Activated CD8-positive, alpha-beta T cell treated with anti-CD3 and anti-CD28 coated beads for 36 hours (primary cell): ENCODE measurements at regions not wholly inside any gene's neighbourhood (a gene's known extent, or its start where the extent isn't known, plus 50 kb on each side); places are given as distances from the start of the nearest gene placed in this dataset.

Experiments
- ATAC-seq: fragments of 200-7000 bp; cut with Tn5 transposase; one replicate; pipeline ENCODE4 v1.10.0; 2021; ENCODE audit warnings: mild to moderate bottlenecking, moderate library complexity
- CTCF ChIA-PET: fragments of 350-600 bp; sonication (Branson Sonifier 250); formaldehyde crosslinking; loops from one replicate; lab custom pipeline; 2021; ENCODE audit warnings: antibody characterized with exemption; lab: Charles Lee
- POLR2A ChIA-PET: fragments of 350-600 bp; sonication (Branson Sonifier 250); formaldehyde crosslinking; loops from one replicate; lab custom pipeline; 2021; ENCODE audit warnings: antibody characterized with exemption; lab: Charles Lee
- DNase-seq: peaks from one replicate; pipeline ENCODE4 v3.0.0-alpha.2; 2020
- H3K27ac Mint-ChIP-seq: one replicate; pipeline ENCODE4 v1.8.0; 2021; ENCODE audit warnings: mild to moderate bottlenecking, mixed read lengths
- H3K27me3 Mint-ChIP-seq: one replicate; pipeline ENCODE4 v1.8.0; 2021; ENCODE audit warnings: mixed read lengths
- H3K36me3 Mint-ChIP-seq: one replicate; pipeline ENCODE4 v1.8.0; 2021; ENCODE audit warnings: low read depth, mixed read lengths
- H3K4me1 Mint-ChIP-seq: one replicate; pipeline ENCODE4 v1.8.0; 2021; ENCODE audit warnings: low read depth, mixed read lengths
- H3K4me3 Mint-ChIP-seq: one replicate; pipeline ENCODE4 v1.8.0; 2021; ENCODE audit warnings: mild to moderate bottlenecking, moderate library complexity, mixed read lengths
- H3K9me3 Mint-ChIP-seq: one replicate; pipeline ENCODE4 v1.8.0; 2021; ENCODE audit warnings: mixed read lengths
- intact Hi-C: fragments of 100-400 bp; cut with micrococcal nuclease; formaldehyde crosslinking; loops from one replicate; pipeline ENCODE4 v1.10.0; 2022
- TF ChIP-seq, protein P1 (sequence below): fragments of 200-600 bp; IDR thresholded peaks from one replicate; pipeline ENCODE4 v1.8.0; 2022; ENCODE audit warnings: antibody characterized with exemption, mild to moderate bottlenecking

DNA sequence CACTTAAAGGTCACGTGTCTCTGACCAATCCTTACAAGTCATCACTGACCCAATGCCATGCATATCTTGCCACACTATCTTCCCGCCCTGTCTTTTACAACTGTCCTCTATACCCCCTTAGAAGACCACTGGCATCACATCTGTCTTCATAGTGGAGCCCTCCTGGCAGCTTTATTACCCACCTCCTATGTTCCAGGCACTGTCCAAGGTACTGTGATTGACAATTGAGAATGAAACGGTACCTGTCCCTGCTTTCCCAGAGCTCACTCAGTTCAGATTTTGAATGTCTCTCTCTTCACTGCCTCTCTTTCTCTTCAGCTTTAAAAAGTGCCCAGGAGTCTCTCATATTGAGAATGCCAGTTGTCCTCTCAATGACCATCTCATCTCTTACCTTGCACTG lies 88.6 kb downstream of the ARHGAP36 start:
- no peak for DNase-seq
- CTCF ChIA-PET, result no interaction called here
- TF ChIP-seq, protein P1, sequence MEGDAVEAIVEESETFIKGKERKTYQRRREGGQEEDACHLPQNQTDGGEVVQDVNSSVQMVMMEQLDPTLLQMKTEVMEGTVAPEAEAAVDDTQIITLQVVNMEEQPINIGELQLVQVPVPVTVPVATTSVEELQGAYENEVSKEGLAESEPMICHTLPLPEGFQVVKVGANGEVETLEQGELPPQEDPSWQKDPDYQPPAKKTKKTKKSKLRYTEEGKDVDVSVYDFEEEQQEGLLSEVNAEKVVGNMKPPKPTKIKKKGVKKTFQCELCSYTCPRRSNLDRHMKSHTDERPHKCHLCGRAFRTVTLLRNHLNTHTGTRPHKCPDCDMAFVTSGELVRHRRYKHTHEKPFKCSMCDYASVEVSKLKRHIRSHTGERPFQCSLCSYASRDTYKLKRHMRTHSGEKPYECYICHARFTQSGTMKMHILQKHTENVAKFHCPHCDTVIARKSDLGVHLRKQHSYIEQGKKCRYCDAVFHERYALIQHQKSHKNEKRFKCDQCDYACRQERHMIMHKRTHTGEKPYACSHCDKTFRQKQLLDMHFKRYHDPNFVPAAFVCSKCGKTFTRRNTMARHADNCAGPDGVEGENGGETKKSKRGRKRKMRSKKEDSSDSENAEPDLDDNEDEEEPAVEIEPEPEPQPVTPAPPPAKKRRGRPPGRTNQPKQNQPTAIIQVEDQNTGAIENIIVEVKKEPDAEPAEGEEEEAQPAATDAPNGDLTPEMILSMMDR, result no peak
- Mint-ChIP-seq H3K27ac (no peak overlapping the region), H3K4me1 (no peaks in the 10 kb centered on the region), H3K36me3 (no peaks in the 10 kb centered on the region), H3K9me3 (no peaks in the 10 kb centered on the region), H3K4me3 (no peak overlapping the region), H3K27me3 (no peaks in the 10 kb centered on the region)
- intact Hi-C loops, result no loop called here
- POLR2A ChIA-PET, result no interaction called here
- ATAC-seq, result no peak
